Testis (tissue), 2 donors: ENCODE measurements at regions not wholly inside any gene's neighbourhood (a gene's known extent, or its start where the extent isn't known, plus 50 kb on each side); places are given as distances from the start of the nearest gene placed in this dataset.

ENCODE experiments used
- DNase-seq: peaks from one replicate; pipeline ENCODE4 v3.0.0-alpha.2; 2019
- H3K27ac ChIP-seq, 2 donors: fragments of 200-600 bp; sonication (generic); one replicate each; pipeline ENCODE4 v1.5.1; 2019
- H3K27me3 ChIP-seq: fragments of 200-600 bp; sonication (generic); one replicate; pipeline ENCODE4 v1.5.1; 2019
- H3K36me3 ChIP-seq: fragments of 200-600 bp; sonication (generic); one replicate; pipeline ENCODE4 v1.5.1; 2017; ENCODE audit warnings: low read depth; ENCODE audit errors: missing control alignments
- H3K4me1 ChIP-seq: fragments of 200-600 bp; sonication (generic); one replicate; pipeline ENCODE4 v1.5.1; 2019
- H3K4me3 ChIP-seq, 2 donors: fragments of 200-600 bp; sonication (generic); one replicate each; pipeline ENCODE4 v1.5.1; 2017 to 2019
- H3K9me3 ChIP-seq: fragments of 200-600 bp; sonication (generic); one replicate; pipeline ENCODE4 v1.5.1; 2017
- CTCF ChIP-seq, 3 experiments: fragments of 450-650 bp in 2 of 3; fragments of 200-600 bp in 1 of 3; sonication (generic) in 1 of 3; IDR thresholded peaks; one replicate each; pipeline ENCODE4 v1.5.1; 2016 to 2019; ENCODE audit warnings: antibody characterized with exemption in 3 of 3, mild to moderate bottlenecking in 2 of 3, moderate library complexity in 1 of 3
- POLR2A ChIP-seq: fragments of 450-650 bp; IDR thresholded peaks from one replicate; pipeline ENCODE4 v1.6.1; 2017; ENCODE audit warnings: antibody characterized with exemption, mild to moderate bottlenecking, moderate library complexity
- WGBS, 2 donors: methylation state at CpG; one replicate each; pipeline ENCODE4 v1.1.5; 2018; 5-methylcytosine and 5-hydroxymethylcytosine counted together
- intact Hi-C: fragments of 100-400 bp; cut with DNase I; formaldehyde crosslinking; loops from one replicate; pipeline ENCODE4 v1.15.1; 2023; ENCODE audit warnings: low total_unique reads

GRCh38 chr7:115822801-115823200 is 207.8 kb downstream of the TFEC start:
- H3K27ac ChIP-seq = no peak overlapping the region
- H3K36me3 ChIP-seq = no peaks in the 10 kb centered on the region
- intact Hi-C loops = no loop called here
- no peak for DNase-seq
- no peaks in the 10 kb centered on the region for H3K4me1 ChIP-seq
- 66 to 74% methylated on average over 2 of the region's 2 CpGs for WGBS, 2 donors
- no peaks in the 10 kb centered on the region for H3K27me3 ChIP-seq
- no peaks in the 10 kb centered on the region for H3K9me3 ChIP-seq
- H3K4me3 ChIP-seq = no peak overlapping the region
- TF ChIP-seq POLR2A (no peak), CTCF (IDR thresholded peaks at IDR 0.05) (no peak)

- no peaks in the 10 kb centered on the region for H3K9me3 ChIP-seq
- H3K4me1 ChIP-seq = no peaks in the 10 kb centered on the region
- H3K36me3 ChIP-seq = no peaks in the 10 kb centered on the region
- no peak for DNase-seq
- intact Hi-C loops = no loop called here
- 53 to 86% methylated on average over 1 of the region's 1 CpG for WGBS, 2 donors
- H3K27ac ChIP-seq = no peak overlapping the region
- no peaks in the 10 kb centered on the region for H3K27me3 ChIP-seq
- no peak overlapping the region for H3K4me3 ChIP-seq
- TF ChIP-seq CTCF (IDR thresholded peaks at IDR 0.05) (no peak), POLR2A (no peak)
Observed at GRCh38 chr7:115822380-115822779, 208.2 kb downstream of the TFEC start.

GRCh38 chr7:115816318-115816974 is 214.1 kb downstream of the TFEC start:
- no peak for DNase-seq
- no peaks in the 10 kb centered on the region for H3K36me3 ChIP-seq
- intact Hi-C loops = no loop called here
- H3K4me1 ChIP-seq = no peaks in the 10 kb centered on the region
- H3K27me3 ChIP-seq = no peaks in the 10 kb centered on the region
- TF ChIP-seq CTCF (IDR thresholded peaks at IDR 0.05) (no peak), POLR2A (no peak)
- H3K27ac ChIP-seq = no peak overlapping the region
- 80 to 84% methylated on average over 4 of the region's 4 CpGs for WGBS, 2 donors
- H3K4me3 ChIP-seq = no peak overlapping the region
- H3K9me3 ChIP-seq = no peaks in the 10 kb centered on the region

GRCh38 chr7:115812794-115813193 is 217.8 kb downstream of the TFEC start:
- no peak for TF ChIP-seq CTCF (IDR thresholded peaks at IDR 0.05)
- H3K4me3 ChIP-seq = no peak overlapping the region
- no peak for DNase-seq
- H3K27ac ChIP-seq = no peak overlapping the region
- no peaks in the 10 kb centered on the region for H3K27me3 ChIP-seq
- no peaks in the 10 kb centered on the region for H3K36me3 ChIP-seq
- intact Hi-C loops = no loop called here
- WGBS, 2 donors = 61 to 66% methylated on average over 7 of the region's 7 CpGs
- no peaks in the 10 kb centered on the region for H3K4me1 ChIP-seq
- H3K9me3 ChIP-seq = no peaks in the 10 kb centered on the region

GRCh38 chr7:115805458-115805857 is 225.1 kb downstream of the TFEC start:
- TF ChIP-seq POLR2A (no peak), CTCF (IDR thresholded peaks at IDR 0.05) (no peak)
- intact Hi-C loops = no loop called here
- no peaks in the 10 kb centered on the region for H3K36me3 ChIP-seq

More at GRCh38 chr7:115805458-115805857, 225.1 kb downstream of the TFEC start:
- no peaks in the 10 kb centered on the region for H3K4me1 ChIP-seq
- no peak overlapping the region for H3K4me3 ChIP-seq
- DNase-seq = no peak
- H3K9me3 ChIP-seq = no peaks in the 10 kb centered on the region
- H3K27me3 ChIP-seq = no peaks in the 10 kb centered on the region
- WGBS, 2 donors = 71 to 74% methylated on average over 8 of the region's 8 CpGs
- H3K27ac ChIP-seq = no peak overlapping the region
